Gastrocnemius medialis (tissue), 4 donors: ENCODE measurements at regions not wholly inside any gene's neighbourhood (a gene's known extent, or its start where the extent isn't known, plus 50 kb on each side); places are given as distances from the start of the nearest gene placed in this dataset.

Experiments used
- POLR2A ChIP-seq, 2 donors: fragments of 450-650 bp; IDR thresholded peaks; one replicate each; pipeline ENCODE4 v1.6.1; 2017; ENCODE audit warnings: antibody characterized with exemption in 2 of 2, mild to moderate bottlenecking in 2 of 2, moderate library complexity in 2 of 2
- TF ChIP-seq, protein P1 (sequence below), 5 experiments: fragments of 450-650 bp in 3 of 5; fragments of 200-600 bp in 2 of 5; sonication (generic) in 2 of 5; IDR thresholded peaks in 4 of 5; conservative IDR thresholded peaks in 1 of 5; 1 replicate in 4 of 5; 2 replicates in 1 of 5; pipeline ENCODE4 v1.5.1; 2016 to 2019; ENCODE audit warnings: antibody characterized with exemption in 5 of 5, mild to moderate bottlenecking in 3 of 5, moderate library complexity in 3 of 5

DNA sequence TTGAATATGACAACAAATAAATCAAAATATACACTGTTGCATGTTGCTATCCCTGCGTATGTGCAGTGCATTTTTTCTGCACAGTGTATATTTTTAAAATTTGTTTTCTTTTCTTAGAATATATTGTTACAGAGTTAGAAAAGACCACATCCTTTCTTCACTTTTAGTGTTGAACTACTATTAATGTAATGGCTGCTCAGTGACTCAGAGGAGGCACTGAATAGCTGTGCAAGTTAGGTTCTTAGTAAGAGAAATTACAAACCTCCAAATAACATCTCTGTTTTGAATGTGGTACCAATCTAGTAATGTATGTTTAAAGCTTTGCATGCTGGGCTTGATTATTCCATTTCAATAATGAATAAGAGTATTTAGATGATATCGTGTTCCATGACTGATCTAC, 208.9 kb upstream of the PRR16 start:
- TF ChIP-seq, protein P1, sequence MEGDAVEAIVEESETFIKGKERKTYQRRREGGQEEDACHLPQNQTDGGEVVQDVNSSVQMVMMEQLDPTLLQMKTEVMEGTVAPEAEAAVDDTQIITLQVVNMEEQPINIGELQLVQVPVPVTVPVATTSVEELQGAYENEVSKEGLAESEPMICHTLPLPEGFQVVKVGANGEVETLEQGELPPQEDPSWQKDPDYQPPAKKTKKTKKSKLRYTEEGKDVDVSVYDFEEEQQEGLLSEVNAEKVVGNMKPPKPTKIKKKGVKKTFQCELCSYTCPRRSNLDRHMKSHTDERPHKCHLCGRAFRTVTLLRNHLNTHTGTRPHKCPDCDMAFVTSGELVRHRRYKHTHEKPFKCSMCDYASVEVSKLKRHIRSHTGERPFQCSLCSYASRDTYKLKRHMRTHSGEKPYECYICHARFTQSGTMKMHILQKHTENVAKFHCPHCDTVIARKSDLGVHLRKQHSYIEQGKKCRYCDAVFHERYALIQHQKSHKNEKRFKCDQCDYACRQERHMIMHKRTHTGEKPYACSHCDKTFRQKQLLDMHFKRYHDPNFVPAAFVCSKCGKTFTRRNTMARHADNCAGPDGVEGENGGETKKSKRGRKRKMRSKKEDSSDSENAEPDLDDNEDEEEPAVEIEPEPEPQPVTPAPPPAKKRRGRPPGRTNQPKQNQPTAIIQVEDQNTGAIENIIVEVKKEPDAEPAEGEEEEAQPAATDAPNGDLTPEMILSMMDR (IDR thresholded peaks at IDR 0.05 in 4 of 5, conservative IDR thresholded peaks at IDR 0.05 in 1 of 5), result no peak
- no peak for TF ChIP-seq POLR2A (IDR thresholded peaks at IDR 0.05)
